GM19328 (cell line): ENCODE measurements at regions not wholly inside any gene's neighbourhood (a gene's known extent, or its start where the extent isn't known, plus 50 kb on each side); places are given as distances from the start of the nearest gene placed in this dataset.
"Not testable (repeated sequence)": the region's sequence is repeated elsewhere in the genome, so short reads cannot be mapped to it uniquely, and the experiment has no call there.

Source experiments
- ATAC-seq: cut with Tn5 transposase; IDR thresholded peaks from one replicate; pipeline ENCODE4 v1.9.1; 2021; ENCODE audit warnings: mild to moderate bottlenecking, moderate library complexity; ENCODE audit not compliant: unreplicated experiment

DNA sequence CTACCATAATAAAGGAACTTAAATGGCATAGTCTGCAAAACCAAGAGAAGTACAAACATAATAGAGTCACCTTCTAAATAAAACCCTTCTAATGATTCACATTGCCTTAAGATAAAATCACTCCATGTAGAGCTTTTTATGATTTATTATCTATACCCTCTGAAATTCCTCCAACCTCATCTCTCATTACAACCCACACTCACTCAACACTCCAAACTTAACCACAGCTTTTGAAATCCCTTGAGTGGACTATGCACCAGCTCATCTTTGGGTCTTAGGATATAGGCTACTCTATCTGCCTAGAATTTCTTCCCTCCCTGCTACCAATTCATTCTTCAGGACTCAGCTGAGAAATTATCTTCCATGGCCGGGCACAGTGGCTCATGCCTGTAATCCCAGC lies 122.5 kb downstream of the CETN3 start:
- ATAC-seq: no peak

DNA sequence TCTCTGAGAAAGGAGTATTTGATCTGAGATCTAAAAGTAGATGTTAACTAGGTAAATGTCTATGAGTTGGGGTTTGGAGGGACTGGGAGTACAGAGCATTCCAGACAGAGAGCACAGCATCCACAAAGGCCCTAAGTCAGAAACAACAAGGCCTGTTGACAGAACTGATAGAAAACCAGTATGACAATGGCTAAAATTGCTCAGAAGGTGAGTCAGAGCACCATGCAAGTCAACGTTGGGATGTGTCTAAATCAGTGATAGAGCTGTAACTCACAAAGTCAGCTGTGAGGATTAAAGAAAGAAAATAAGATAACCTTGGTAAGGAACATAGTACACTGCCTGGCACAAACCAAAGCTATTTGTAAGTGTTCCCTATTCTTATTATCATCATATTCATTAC lies 124.0 kb downstream of the CETN3 start:
- ATAC-seq: no peak

GRCh38 chr5:90284375-90284774 lies 125.2 kb downstream of the CETN3 start:
- no peak for ATAC-seq

DNA sequence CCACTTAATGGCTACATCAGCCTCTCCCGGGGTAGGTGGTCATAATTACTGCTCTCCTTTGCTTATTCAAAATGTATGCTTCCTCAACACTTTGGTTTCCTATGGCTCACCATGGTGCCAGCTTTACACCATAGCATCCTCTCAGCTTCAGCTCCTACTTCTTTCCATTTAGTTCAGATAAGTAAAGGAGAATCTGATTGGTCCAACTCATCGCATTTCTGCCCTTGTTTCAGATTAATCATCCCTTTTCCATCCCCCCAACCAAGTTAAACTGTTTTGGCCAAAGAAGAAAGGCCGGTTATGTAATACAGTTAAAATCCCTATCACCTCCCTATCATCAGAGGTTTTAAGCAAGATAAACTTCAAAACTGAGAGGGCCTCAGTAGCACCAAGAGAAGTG lies 130.5 kb downstream of the CETN3 start:
- no peak for ATAC-seq

DNA sequence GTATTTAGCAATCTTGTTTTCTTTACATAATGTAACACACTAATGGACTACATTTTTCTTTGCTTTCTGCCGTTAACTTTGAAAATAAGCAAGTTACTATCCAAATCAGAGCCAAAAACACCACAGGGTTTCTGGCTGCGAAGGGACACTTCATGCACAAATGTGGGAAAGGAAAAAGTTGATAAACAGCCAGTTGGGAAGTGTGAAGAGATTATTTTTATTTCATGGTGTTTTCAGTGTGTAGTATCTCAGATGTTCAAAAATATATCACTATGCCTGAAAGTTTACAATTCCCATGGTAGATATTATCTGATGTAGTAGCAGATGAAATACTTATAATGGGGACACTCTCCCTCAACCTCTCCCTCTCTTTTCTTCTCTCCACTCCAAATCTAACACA lies 135.3 kb downstream of the CETN3 start:
- no peak for ATAC-seq

- ATAC-seq: no peak
Observed at GRCh38 chr5:90267646-90268045, 141.9 kb downstream of the CETN3 start.

DNA sequence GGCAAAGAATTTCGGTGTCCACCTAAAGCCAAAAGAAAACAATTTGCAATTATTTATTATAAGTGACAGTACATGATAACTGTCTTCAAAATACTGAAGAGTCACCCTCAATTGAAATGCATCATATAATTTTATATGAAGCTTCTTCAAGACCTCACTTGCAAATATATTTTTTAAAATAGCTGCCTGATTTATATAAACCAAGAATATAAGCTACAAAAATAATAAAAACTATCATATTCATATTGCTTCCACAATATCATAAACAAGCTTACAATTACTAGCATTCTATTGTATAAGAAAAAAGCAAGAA lies 144.1 kb downstream of the CETN3 start:
- no peak for ATAC-seq

- ATAC-seq: peak; percentile 73
Observed at GRCh38 chr5:90264689-90265544, 144.6 kb downstream of the CETN3 start.

DNA sequence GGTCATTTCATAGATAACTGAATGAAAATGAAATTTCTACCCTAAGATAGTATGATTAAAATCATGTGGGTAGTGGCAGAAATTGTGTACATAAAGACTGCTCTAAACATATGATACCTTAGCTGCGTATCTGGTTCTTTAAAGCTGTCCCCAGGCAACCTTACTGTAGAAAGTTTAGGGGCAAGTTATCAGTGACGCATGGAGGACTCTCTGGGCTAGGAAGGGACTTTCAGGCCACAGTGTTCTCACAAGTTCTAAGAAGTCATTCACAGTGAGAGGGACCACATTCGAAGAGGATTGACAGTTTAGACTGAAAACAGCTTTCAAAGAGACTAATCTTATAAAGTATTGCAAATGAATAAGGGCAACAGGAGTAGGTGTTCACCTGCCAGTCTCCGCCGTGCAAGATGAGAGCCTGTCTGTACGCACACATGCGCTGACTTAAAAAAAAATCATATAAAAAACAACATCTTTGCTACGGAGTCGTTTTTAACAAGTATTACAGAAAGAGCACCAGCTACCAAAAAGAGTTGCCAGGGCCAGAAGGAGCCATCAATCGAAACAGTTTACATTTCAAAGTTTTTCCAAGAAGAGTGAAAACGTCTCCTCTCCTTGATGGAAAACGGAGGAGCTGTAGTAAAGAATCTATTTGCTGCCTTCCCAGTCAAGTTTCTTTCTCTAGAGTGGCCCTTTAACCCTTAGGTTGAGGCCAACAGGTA lies 146.3 kb downstream of the CETN3 start:
- ATAC-seq: no peak

DNA sequence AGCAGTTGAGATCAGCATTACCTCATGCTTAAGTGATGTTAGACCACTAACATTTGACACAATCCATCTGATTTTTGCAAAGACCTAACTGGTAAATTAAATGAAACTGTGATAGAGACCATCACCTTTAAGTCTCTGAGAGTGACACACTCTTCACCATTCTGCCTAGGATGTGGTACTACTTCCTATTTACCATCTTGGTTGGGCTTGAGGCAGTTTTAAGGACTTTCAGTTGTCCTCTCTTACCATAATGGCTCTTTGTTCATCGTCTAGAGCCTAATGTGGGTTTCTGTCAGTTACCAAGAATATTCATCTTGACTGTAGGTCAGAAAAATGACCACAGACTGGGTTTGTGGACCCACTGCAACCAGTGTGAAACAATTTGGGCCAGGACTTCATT lies 158.1 kb downstream of the CETN3 start:
- ATAC-seq: no peak

- ATAC-seq: no peak
Observed at GRCh38 chr5:90248640-90249039, 160.9 kb downstream of the CETN3 start.

DNA sequence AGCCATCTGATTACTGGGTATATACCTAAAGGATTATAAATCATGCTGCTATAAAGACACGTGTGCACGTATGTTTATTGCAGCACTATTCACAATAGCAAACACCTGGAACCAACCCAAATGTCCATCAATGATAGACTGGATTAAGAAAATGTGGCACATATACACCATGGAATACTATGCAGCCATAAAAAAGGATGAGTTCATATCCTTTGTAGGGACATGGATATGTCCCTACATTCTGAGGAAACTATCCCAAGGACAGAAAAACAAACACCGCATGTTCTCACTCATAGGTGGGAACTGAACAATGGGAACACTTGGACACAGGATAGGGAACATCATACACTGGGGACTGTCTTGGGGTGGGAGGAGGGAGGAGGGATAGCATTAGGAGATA lies 165.7 kb downstream of the CETN3 start:
- ATAC-seq: not testable (repeated sequence)

GRCh38 chr5:90233476-90233875 lies 176.1 kb downstream of the CETN3 start:
- ATAC-seq: no peak

DNA sequence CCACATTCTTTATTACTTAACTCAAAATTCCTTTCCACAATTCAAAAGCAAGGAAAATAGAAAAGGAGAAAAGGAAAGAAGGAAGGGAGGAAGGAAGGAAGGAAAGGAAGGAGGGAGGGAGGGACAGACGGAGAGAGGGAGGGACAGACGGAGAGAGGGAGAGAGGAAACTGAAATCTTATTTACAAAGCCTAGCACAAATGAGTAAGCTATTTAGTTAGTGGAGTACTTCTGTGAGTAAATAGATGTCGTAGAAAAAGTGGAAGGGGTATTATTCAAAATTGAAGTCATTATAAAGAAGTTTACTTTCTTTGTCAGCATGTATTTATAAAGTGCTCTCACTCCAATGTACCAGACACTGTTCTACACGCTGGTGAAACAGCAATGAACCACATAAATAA lies 177.9 kb downstream of the CETN3 start:
- no peak for ATAC-seq

GRCh38 chr5:90227683-90228082 lies 181.9 kb downstream of the CETN3 start:
- no peak for ATAC-seq

DNA sequence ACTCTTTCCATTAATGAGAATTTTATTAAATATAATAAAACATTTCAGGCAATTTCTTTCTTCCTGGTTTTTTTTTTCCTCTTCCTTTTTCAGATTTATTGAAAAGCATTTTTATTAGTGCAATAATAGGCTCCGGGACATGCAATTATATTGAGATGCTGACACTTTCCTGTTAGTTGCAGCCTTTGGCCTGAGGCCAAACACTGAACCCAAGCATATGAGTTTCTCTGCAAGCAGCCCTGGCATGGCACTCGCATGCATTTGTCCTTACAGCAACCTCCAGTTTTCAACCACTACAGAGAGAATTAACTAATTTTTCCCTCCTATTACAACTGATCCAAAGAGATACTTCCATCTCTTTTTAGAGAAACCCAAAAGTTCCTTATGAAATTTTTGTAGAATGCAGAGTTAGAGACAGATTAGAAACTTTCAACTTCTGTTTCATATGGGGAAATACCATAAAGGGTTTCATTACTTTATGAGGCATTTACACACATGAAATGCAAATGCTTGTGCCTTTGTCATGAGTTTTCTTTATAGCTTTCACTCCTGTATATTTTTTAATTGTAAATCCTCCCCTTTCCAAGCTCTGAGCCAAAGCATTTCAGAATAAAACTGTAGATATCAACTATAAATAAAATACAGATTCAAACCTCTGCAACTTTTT lies 183.0 kb downstream of the CETN3 start:
- no peak for ATAC-seq

DNA sequence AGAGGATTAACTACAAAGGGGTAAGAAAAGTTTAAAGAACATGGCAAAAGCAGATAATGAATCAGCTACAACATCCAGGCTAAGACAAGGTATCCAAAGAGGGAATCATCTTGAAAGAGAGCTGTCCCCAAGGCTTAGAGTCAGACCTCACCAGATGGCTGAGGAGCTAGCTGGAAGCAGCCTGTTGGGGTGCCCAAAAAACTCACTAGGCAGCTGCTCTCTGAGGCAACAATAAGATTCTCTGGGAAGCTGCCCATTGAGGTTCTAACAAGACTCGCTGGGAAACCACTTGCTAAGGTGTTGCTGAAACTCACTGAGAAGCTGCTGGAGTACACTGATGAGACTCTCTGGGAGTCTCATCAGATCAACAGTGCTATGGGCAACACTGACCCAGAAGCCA lies 185.2 kb downstream of the CETN3 start:
- no peak for ATAC-seq

DNA sequence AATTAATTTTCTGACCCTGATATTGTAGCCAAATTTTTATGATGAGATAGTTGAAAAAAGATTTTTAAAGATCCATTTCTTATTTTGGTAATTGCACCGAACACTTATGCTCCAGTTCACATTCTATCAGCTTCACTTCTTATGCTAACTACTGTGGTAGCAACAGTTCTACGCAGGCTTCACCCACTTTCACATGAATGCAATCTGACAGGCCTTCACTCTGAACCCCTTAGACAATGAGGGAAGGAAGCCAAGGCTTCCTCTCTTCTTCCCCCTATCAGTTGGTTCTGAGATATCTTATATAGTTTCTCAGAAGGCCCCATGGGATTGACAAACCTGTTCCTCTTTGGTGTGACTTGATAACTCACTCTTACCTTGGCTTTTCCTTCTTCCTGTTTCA lies 185.8 kb downstream of the CETN3 start:
- ATAC-seq: no peak

DNA sequence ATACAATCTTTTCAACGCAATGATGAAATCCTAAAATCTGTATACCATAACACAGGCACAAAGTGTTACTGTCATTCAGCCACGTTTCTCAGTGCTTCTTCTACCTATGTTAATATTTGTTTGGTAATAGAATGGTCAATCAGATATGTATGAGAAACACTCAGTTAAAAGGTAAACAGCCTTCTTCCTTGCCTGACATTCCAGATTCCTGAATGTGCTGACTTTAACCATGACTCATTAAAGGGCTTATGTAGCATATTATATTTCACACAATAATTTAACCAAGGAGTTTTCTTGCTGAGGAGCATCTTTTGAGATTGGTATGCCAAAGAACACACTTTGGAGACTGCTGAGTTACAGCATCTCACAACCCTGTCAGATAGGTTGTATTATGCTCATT lies 187.6 kb downstream of the CETN3 start:
- no peak for ATAC-seq

DNA sequence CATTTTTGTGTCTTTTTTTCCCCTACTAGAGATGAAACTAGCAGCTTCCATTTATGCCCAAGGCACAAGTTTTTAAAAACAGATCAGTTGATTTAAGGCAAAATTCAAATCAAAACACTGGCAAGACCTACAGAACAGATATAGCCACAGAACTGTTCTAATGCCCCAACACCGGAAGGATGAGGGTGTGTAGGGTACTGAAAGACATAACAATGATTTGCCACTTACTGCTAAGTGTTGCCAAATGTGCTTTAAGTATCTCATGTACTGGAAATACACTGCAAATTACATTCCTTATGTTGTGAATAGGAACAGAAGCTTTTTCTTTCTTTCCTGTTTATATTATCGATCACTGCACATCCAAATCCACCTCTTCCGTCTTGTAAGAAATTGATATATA lies 189.0 kb downstream of the CETN3 start:
- ATAC-seq: no peak

DNA sequence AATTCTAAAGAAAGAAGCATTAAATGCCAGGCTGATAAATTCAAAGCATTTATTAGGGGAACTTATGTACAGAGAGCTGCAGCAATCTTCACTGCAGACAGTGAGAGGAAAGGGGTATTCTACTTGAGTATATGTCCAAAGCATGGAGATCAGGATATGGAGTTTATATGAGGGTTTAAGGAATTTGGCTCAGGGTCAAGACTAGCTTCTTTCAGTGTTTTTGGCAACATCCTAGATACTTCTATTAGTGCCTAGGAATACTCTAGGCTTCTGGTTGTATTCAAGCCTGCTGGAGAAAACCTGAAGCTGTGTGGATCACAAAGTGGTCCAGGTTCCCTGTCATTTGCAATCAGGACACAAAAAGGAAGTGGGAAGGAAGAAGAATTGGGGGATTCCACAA lies 194.6 kb downstream of the CETN3 start:
- ATAC-seq: no peak

DNA sequence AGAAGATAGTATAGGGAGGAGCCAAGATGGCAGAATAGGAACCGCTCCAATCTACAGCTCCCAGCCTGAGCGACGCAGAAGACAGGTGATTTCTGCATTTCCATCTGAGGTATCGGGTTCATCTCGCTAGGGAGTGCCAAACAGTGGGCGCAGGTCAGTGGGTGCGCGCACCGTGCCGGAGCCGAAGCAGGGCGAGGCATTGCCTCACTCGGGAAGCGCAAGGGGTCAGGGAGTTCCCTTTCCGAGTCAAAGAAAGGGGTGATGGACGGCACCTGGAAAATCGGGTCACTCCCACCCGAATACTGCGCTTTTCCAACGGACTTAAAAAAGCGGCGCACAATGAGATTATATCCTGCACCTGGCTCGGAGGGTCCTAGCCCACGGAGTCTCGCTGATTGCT lies 201.2 kb downstream of the CETN3 start:
- ATAC-seq: not testable (repeated sequence)
